CD4-positive, alpha-beta T cell (primary cell): ENCODE measurements at regions not wholly inside any gene's neighbourhood (a gene's known extent, or its start where the extent isn't known, plus 50 kb on each side); places are given as distances from the start of the nearest gene placed in this dataset.

Source experiments
- ATAC-seq: fragments of 200-7000 bp; cut with Tn5 transposase; one replicate; pipeline ENCODE4 v1.10.0; 2022; ENCODE audit warnings: mild to moderate bottlenecking; ENCODE audit not compliant: poor library complexity
- CTCF ChIA-PET: fragments of 350-600 bp; sonication (Branson Sonifier 250); formaldehyde crosslinking; loops from one replicate; lab custom pipeline; 2021; ENCODE audit warnings: antibody characterized with exemption, inconsistent platforms; lab: Charles Lee
- POLR2A ChIA-PET: fragments of 350-600 bp; sonication (Branson Sonifier 250); formaldehyde crosslinking; loops from one replicate; lab custom pipeline; 2021; ENCODE audit warnings: antibody characterized with exemption, inconsistent platforms; lab: Charles Lee
- DNase-seq, 14 experiments: peaks; one replicate each; pipeline ENCODE4 v3.0.0-alpha.2; 2013 to 2020; ENCODE audit warnings: mixed read lengths in 2 of 14
- H3K27ac ChIP-seq, 2 donors: one replicate each; pipeline versions ENCODE4 v1.5.1 to v1.7.0; 2013; ENCODE audit warnings: low read length in 2 of 2, low read depth in 1 of 2, mild to moderate bottlenecking in 1 of 2
- H3K27me3 ChIP-seq, 2 experiments: 1 replicate in 1 of 2; 2 replicates in 1 of 2; pipeline versions ENCODE4 v1.6.1 to v1.7.0; 2013; ENCODE audit warnings: low read length in 2 of 2, control low read depth in 1 of 2, mild to moderate bottlenecking in 1 of 2, moderate library complexity in 1 of 2; ENCODE audit not compliant: insufficient read depth in 2 of 2, control insufficient read depth in 1 of 2
- H3K36me3 ChIP-seq: one replicate; pipeline ENCODE4 v1.6.1; 2013; ENCODE audit warnings: low read length, control low read depth; ENCODE audit not compliant: insufficient read depth
- H3K4me1 ChIP-seq: one replicate; pipeline ENCODE4 v1.6.1; 2013; ENCODE audit warnings: low read length, control low read depth; ENCODE audit not compliant: insufficient read depth
- H3K4me3 ChIP-seq: one replicate; pipeline ENCODE4 v1.5.1; 2013; ENCODE audit warnings: mild to moderate bottlenecking, low read length, moderate library complexity
- H3K9me3 ChIP-seq, 2 experiments: 1 replicate in 1 of 2; 2 replicates in 1 of 2; pipeline versions ENCODE4 v1.6.1 to v1.7.0; 2013; ENCODE audit warnings: low read length in 2 of 2, mild to moderate bottlenecking in 2 of 2, control low read depth in 1 of 2, moderate library complexity in 1 of 2; ENCODE audit not compliant: control insufficient read depth in 1 of 2, insufficient read depth in 1 of 2
- H3K27ac Mint-ChIP-seq: one replicate; pipeline ENCODE4 v1.8.0; 2020; ENCODE audit warnings: mixed read lengths
- H3K27me3 Mint-ChIP-seq: one replicate; pipeline ENCODE4 v1.8.0; 2021; ENCODE audit warnings: mixed read lengths
- H3K36me3 Mint-ChIP-seq: one replicate; pipeline ENCODE4 v1.8.0; 2021; ENCODE audit warnings: low read depth, mixed read lengths
- H3K4me1 Mint-ChIP-seq: one replicate; pipeline ENCODE4 v1.8.0; 2021; ENCODE audit warnings: low read depth, mixed read lengths
- H3K4me3 Mint-ChIP-seq: one replicate; pipeline ENCODE4 v1.8.0; 2020; ENCODE audit warnings: mild to moderate bottlenecking, mixed read lengths
- H3K9me3 Mint-ChIP-seq: one replicate; pipeline ENCODE4 v1.8.0; 2020; ENCODE audit warnings: mixed read lengths
- intact Hi-C, 2 experiments: fragments of 100-400 bp; cut with DNase I in 1 of 2; cut with micrococcal nuclease in 1 of 2; formaldehyde crosslinking; loops; one replicate each; pipeline versions ENCODE4 v1.15.1 to v1.9.0; 2023 to 2025; cut with DNase I, micrococcal nuclease
- TF ChIP-seq, protein P1 (sequence below): fragments of 200-600 bp; IDR thresholded peaks from one replicate; pipeline ENCODE4 v1.8.0; 2022; ENCODE audit warnings: antibody characterized with exemption, mild to moderate bottlenecking

DNA sequence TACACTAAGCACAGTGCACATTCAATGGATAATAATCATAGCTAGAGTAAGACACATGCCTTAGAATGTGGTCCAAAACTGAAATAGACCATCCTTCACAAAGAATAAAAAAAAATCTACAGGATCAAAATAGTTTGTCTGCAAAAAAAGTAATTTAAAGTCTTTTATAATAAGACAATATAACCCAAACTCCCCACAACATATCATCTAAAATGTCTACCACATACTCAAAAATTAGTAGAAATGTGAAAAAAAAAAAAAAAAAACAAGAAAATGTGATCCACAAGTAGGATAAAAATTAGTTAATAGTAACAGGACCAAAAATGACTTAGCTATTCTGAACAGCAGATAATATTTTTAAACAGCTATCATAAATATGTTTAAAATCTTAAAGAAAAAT lies 557.2 kb upstream of the ARID1B start:
- Histone ChIP-seq H3K27me3 (no peaks in the 10 kb centered on the region), H3K36me3 (no peaks in the 10 kb centered on the region), H3K4me3 (no peak overlapping the region), H3K4me1 (no peaks in the 10 kb centered on the region), H3K27ac (no peak overlapping the region), H3K9me3 (peaks cover 0 to 7% of the 10 kb centered on the region in 2 experiments)
- Mint-ChIP-seq H3K4me1 (no peaks in the 10 kb centered on the region), H3K4me3 (no peak overlapping the region), H3K9me3 (peaks cover 6% of the 10 kb centered on the region), H3K36me3 (peaks cover 27% of the 10 kb centered on the region), H3K27ac (no peak overlapping the region), H3K27me3 (no peaks in the 10 kb centered on the region)
- POLR2A ChIA-PET, result no interaction called here
- intact Hi-C loops, result no loop called here
- no peak for ATAC-seq
- TF ChIP-seq, protein P1, sequence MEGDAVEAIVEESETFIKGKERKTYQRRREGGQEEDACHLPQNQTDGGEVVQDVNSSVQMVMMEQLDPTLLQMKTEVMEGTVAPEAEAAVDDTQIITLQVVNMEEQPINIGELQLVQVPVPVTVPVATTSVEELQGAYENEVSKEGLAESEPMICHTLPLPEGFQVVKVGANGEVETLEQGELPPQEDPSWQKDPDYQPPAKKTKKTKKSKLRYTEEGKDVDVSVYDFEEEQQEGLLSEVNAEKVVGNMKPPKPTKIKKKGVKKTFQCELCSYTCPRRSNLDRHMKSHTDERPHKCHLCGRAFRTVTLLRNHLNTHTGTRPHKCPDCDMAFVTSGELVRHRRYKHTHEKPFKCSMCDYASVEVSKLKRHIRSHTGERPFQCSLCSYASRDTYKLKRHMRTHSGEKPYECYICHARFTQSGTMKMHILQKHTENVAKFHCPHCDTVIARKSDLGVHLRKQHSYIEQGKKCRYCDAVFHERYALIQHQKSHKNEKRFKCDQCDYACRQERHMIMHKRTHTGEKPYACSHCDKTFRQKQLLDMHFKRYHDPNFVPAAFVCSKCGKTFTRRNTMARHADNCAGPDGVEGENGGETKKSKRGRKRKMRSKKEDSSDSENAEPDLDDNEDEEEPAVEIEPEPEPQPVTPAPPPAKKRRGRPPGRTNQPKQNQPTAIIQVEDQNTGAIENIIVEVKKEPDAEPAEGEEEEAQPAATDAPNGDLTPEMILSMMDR, result no peak
- DNase-seq, result no peak
- CTCF ChIA-PET, result no interaction called here

DNA sequence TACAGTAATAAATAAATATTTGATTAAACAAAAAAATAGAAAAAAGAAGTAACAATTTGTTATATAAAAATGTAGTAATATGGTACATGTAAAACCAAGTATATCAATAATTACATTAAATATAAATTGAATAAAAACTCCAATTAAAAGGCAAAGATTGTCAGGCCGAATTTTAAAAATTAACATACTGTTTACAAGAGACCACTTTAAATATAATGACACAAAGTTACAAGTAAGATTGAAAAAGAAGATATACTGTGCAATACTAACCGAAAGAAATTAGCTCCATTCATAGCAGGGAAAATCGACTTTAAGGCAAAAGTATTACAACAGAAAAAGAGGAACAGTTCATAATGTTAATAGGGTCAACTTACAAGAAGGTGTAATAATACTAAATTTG lies 571.5 kb upstream of the ARID1B start:
- H3K4me3 Mint-ChIP-seq, result no peak overlapping the region
- no peak for DNase-seq
- H3K9me3 ChIP-seq, result peaks cover 0 to 22% of the 10 kb centered on the region in 2 experiments
- no peak overlapping the region for H3K27ac Mint-ChIP-seq
- H3K27me3 Mint-ChIP-seq, result no peaks in the 10 kb centered on the region
- intact Hi-C loops, result no loop called here
- H3K36me3 ChIP-seq, result no peaks in the 10 kb centered on the region
- H3K27me3 ChIP-seq, result no peaks in the 10 kb centered on the region
- no peaks in the 10 kb centered on the region for H3K4me1 ChIP-seq
- H3K9me3 Mint-ChIP-seq, result peaks cover 24% of the 10 kb centered on the region
- peaks cover 6% of the 10 kb centered on the region for H3K4me1 Mint-ChIP-seq
- H3K4me3 ChIP-seq, result no peak overlapping the region
- no peak for ATAC-seq
- ChIA-PET CTCF (interaction anchor here (0.7 kb wide), 1 partner anchor 141 kb away, joined by 4 read pairs; no protein-coding TSS in a partner anchor), POLR2A (no interaction called here)
- H3K27ac ChIP-seq, result no peak overlapping the region
- TF ChIP-seq, protein P1, result no peak
- peaks cover 18% of the 10 kb centered on the region for H3K36me3 Mint-ChIP-seq

DNA sequence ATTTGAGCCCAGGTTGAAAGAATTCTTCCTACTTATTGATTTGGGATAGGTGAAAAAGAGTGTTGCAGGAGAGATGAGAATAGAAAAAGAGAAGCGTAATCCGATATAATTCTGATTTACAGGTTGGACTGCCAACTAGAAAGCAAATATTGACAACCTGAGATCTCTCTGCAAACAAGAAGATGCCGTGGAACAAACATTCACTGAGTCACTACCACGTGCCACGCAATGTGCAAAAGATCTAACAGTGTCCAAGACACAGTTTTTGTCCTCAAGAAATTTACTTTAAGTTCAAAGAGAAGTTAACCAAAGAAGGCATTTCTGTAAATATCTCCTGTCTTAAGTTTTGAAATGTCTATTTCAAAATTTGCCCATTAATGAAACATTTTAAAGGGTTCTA lies 578.0 kb upstream of the ARID1B start:
- TF ChIP-seq, protein P1, result no peak
- no peak overlapping the region for H3K4me3 Mint-ChIP-seq
- no peak overlapping the region for H3K4me3 ChIP-seq
- CTCF ChIA-PET, result no interaction called here
- peak overlapping the region; percentile 80 for H3K27ac Mint-ChIP-seq
- POLR2A ChIA-PET, result interaction anchor here (0.7 kb wide), 1 partner anchor 549 kb away, joined by 3 read pairs; no protein-coding TSS in a partner anchor
- no peaks in the 10 kb centered on the region for H3K9me3 ChIP-seq
- intact Hi-C loops, result loop anchor here in 1 of 2 experiments (10.0 kb wide), 1 partner anchor 196 kb away; no protein-coding TSS in a partner anchor
- DNase-seq (no peak), ATAC-seq (no peak)
- peaks cover 5% of the 10 kb centered on the region for H3K9me3 Mint-ChIP-seq
- peaks cover 2% of the 10 kb centered on the region for H3K4me1 ChIP-seq
- H3K36me3 ChIP-seq, result no peaks in the 10 kb centered on the region
- no peak overlapping the region for H3K27ac ChIP-seq
- H3K4me1 Mint-ChIP-seq, result peaks cover 37% of the 10 kb centered on the region
- no peaks in the 10 kb centered on the region for H3K27me3 Mint-ChIP-seq
- no peaks in the 10 kb centered on the region for H3K27me3 ChIP-seq
- H3K36me3 Mint-ChIP-seq, result peaks cover 8% of the 10 kb centered on the region
